ENCODE measurements at regions not wholly inside any gene's neighbourhood (a gene's known extent, or its start where the extent isn't known, plus 50 kb on each side); places are given as distances from the start of the nearest gene placed in this dataset.
"Not testable (repeated sequence)": the region's sequence is repeated elsewhere in the genome, so short reads cannot be mapped to it uniquely, and the experiment has no call there.

DNA sequence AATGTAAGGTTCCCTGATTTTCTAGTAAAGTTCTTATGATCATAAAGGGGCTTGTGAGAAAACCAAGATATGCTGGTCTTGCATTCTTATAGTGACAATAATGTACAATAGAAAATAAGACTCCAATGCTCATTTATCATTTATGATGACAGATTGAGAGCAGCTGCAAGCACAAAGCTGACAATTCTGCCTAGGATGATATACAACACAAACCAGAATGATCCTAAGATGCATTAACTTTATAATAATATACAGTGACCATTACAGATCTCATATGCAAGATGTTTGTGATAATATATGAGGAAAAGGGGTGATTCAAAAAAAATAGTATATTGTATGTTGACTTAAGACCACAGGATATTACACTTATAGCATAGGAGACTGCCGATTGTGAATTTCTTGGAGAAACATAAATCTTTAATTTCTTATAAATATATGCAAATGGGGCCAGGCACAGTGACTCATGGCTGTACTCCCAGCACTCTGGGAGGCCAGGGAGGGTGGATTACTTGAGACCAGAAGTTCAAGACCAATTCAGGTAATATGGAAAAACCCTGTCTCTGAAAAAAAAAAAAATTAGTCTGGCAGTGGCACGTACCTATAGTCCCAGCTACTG lies 387.0 kb downstream of the ZBBX start:
- no peak for DNase-seq (ENCODE audit: low spot score)

DNA sequence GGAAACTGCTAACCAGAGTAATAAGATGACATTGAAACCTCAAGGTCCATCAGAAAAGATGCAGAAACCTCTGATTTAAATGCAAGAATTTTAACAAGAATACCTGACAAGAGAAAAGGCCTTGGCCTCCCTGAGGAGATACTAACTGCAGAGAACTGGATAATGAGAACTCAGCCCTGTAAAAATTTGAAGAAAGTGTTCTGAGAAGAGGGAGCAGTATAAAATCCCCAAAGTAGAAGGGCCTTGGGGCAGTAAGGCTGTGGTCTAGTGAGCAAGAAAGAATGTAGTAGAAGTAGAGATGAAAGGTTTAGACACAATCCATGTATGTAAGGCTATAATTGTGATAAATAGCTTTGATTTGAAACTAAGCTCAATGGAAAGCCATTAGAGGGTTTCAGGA lies 394.1 kb downstream of the ZBBX start:
- DNase-seq (ENCODE audit: low spot score), result no peak

DNA sequence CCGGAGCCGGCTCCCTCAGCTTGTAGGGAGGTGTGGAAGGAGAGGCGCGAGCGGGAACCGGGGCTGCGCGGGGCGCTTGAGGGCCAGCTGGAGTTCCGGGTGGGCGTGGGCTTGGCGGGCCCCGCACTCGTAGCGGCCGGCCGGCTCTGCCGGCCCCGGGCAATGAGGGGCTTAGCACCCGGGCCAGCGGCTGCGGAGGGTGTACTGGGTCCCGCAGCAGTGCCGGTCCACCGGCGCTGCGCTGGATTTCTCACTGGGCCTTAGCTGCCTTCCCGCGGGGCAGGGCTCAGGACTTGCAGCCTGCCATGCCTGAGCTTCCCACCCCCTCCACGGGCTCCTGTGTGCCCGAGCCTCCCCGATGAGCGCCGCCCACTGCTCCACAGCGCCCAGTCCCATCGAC lies 404.3 kb downstream of the ZBBX start:
- DNase-seq (ENCODE audit: low spot score), result not testable (repeated sequence)

DNA sequence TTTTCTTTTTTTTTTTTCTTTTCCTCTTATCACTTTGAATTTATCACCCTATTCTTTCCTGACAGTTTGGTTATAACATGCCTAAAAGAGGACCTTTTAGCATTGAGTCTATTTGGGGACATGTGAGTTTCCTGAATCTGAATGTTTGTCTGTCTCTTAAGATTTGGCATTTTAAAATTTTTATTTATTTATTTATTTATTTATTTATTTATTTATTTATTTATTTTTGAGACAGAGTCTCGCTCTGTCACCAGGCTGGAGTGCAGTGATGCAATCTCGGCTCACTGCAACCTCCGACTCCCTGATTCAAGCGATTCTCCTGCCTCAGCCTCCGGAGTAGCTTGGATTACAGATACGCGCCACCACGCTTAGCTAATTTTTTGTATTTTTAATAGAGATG lies 412.4 kb downstream of the ZBBX start:
- DNase-seq (ENCODE audit: low spot score), result not testable (repeated sequence)

DNA sequence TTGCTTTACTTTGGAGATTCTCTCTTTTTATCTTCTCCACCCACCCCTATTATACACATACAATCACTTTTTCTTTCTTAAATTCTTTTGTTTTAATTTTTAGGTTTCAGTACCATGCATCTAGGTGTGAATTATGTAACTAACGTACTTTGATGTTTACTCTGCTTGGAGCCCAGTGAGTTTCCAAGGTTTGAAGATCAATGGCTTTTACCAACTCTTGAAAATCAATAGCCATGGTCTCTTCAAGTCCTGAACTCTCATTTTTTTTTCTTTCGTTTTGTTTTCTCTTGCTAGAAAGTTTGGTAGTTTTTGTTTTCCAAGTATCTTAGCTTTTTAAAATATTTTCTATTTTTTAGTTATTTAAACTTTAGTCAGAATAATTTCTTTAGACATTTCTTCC lies 417.2 kb downstream of the ZBBX start:
- DNase-seq (ENCODE audit: low spot score), result no peak

DNA sequence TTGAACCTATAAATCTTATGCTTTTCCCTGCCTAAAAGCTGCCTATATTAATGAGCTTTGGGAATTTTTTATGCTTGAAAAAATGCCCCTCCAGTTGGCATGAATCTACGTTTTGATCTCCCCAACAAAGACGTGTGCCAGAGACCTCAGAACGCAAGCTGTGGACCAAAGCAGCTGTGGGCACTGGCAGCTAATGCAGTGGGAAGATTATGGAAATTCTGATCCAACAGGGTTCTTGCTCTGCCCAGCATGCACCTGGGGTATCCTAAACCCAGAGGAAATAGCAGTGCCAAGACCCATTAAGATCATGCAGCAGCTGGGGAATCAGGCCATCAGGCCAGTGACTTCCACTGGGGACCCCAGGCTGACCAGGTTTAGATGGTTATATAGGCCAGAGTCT lies 423.0 kb downstream of the ZBBX start:
- DNase-seq (ENCODE audit: low spot score), result no peak

DNA sequence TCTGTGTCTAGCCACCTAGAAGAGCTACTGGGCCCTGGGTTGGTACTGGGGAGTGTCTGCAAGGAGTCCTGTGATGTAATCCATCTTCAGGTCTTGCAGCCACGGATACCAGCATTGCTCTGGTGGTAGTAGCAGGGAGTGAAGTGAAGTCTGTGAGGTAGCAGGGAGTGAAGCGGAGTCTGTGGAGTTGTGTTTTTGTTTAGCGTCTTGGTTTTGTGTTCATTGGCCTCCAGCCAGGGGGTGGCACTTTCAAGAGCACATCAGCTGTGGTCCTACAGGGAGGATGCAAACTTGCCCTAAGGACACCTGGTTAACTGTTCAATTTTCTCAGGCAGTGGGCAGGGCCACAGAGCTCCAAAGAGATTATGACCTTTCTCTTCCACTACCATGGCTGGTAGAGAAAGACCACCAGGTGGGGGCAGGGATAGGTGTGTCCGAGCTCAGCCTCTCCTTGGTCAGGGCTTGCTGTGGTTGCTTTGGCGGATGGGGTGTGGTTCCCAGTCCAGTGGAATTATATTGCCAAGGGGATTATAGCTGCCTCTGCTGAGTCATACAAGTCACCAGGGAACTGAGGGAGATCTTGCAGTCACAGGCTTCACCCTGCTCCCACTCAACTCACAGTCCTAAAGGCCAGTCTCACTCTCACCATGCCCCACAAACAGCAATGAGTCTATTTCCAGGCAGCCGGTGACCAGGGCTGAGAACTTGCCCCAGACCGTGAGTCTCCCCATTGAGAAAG lies 424.7 kb downstream of the ZBBX start:
- no peak for DNase-seq (ENCODE audit: low spot score)

DNA sequence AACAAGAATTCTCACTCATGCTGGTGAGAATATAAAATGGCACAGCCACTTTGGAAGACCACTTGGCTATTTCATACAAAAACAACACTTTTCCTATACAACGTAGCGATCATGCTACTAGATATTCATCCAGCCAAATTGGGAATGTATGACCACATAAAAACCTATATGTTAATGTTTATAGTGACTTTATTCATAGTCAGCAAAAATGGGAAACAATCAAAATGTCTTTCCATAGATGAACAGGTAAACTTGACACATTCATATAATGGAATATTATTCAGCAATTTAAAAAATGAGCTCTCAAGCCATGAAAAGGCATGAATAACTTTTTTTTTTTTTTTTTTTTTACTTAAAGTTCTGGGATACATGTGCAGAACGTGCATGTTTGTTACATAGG lies 445.2 kb downstream of the ZBBX start:
- no peak for DNase-seq (ENCODE audit: low spot score)

DNA sequence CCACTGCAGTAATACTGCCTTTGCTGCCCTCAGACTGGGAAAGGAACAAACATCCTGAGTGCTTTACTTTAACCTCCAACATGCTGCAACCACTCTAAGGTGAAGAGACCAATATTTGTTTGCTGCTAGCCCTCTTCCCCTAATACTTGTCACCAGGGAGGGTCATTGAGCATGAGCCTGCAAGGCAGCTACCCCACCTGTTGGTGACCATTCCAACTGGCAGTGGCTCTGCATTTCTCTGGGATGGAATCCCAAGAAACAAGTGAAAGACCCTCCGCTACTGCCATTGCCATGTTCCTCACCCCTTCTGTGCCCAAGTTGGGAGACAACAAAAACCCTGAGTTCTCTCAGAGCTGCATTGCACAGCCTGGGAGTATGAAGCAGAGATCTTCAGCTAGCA lies 462.7 kb downstream of the ZBBX start:
- no peak for DNase-seq (ENCODE audit: low spot score)

DNA sequence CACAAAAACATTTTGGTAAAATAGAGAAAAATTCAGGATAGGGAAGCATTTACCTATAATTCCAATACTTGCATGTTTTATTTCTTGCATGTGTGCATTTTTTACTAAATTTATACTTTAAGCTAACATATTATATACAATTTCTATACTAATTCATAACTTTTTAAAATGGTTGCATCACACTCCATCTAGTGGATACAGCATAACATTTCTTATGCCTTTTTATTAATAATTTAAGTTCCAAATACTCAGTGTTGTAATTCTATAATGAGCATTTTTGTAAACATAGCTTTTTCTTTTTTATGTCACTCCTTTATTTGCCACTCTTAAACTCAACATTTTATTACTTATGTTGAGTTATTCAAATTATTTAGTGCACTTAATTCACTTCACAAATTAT lies 477.7 kb downstream of the ZBBX start:
- peak; percentile 38 for DNase-seq (ENCODE audit: low spot score)

DNA sequence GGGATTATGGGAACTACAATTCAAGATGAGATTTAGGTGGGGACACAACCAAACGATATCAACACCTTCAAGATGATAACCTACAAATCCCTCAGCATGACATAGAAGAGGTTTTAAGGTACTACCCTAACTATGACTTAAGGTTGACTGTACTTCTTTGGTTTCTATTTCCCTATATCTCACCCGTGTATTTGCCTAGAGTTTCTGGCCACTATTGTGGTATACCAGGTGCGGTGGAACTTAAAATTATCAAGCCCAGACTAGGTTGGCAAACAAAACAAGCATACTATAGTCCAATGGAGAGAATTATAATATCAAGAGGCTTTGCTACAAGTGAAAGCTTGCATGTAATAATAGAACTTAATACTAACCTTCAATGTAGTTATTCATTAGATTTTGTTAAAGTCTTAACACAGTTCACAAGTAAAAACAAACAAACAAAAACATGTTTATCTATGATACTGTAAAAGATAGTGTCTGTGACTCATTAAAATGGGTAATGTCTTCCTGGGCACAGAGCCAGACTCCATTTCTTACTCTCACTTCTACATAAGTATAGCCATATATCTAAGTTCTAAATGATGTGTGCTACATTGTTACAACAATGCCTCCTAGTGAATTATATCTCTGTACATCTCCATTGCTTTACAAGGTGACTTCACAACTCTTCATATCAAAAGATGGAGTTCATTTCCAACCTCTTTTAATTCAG lies 479.1 kb downstream of the ZBBX start:
- DNase-seq (ENCODE audit: low spot score), result no peak

DNA sequence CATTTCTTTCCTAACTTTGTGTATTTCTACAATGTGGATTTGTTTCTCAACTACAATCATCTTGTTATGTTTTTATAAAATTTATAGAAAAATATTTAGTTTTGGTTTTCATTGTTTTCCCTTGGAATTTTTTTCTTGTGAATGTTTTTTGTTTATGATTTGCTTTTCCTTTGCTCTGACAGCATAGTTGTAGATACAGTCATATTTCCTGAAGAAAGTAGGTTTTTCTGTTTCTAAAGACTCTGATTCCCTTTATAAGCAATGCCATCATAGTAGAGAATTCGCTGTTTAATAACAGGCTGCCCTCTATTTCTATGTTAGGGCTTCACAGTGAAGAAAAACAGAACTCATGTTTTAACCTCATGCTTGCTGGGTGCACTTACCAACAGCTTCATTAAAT lies 482.3 kb downstream of the ZBBX start:
- no peak for DNase-seq (ENCODE audit: low spot score)

DNA sequence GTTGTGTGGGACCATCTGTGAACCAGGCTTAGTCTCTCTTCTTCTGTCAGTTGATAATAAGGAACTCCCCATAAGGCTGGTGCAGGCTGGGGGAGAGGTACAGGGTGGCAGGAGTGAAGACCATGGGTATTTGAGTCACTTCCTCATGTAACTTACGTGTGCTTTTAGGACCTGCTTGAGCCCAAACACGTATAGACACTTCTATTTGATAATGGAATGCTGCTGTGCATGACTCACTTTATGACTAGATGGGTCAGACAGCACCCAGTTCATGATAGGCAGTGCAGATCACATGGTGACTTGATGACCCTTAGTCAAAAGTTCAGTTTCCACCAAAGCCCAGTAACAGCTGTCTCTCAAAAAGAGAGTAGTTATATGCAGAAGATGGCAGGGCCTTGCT lies 490.9 kb downstream of the ZBBX start:
- DNase-seq (ENCODE audit: low spot score), result peak; percentile 30

DNA sequence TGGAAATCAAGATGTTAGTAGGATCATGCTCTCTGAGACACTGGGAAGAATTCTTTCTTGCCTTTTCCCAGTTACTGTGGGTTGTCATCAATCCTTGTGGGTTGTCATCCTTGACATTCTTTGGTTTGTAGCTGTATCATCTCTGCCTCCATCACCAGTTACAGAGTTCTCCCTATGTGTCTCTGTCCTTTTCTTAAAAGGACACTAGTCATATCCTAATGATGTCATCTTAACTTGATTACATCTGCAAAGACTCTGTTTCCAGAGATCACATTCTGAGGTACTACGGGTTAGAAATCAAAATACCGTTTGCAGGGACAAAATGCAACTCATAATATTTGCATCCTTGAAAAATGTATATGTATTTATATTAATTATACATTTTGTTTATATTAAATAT lies 500.4 kb downstream of the ZBBX start:
- DNase-seq (ENCODE audit: low spot score), result no peak

DNA sequence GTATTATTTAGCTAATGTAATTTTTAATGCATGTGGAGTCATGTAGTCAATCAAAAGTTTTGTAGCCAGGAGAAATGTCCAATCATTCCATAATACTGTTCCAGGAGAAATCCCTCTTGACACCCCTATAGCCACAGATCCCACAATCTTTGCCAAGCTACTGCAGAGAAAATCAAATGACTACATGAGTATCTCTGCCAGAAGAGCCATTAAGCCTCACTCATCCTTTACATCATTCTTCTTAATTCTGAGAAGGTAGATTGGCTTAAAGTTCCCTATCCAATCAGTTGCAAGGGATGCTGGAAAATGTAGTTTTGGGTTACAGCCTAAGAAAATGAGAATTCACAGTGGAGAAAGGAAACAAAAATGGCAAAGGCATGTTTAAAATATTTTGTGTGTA lies 502.1 kb downstream of the ZBBX start:
- no peak for DNase-seq (ENCODE audit: low spot score)

DNA sequence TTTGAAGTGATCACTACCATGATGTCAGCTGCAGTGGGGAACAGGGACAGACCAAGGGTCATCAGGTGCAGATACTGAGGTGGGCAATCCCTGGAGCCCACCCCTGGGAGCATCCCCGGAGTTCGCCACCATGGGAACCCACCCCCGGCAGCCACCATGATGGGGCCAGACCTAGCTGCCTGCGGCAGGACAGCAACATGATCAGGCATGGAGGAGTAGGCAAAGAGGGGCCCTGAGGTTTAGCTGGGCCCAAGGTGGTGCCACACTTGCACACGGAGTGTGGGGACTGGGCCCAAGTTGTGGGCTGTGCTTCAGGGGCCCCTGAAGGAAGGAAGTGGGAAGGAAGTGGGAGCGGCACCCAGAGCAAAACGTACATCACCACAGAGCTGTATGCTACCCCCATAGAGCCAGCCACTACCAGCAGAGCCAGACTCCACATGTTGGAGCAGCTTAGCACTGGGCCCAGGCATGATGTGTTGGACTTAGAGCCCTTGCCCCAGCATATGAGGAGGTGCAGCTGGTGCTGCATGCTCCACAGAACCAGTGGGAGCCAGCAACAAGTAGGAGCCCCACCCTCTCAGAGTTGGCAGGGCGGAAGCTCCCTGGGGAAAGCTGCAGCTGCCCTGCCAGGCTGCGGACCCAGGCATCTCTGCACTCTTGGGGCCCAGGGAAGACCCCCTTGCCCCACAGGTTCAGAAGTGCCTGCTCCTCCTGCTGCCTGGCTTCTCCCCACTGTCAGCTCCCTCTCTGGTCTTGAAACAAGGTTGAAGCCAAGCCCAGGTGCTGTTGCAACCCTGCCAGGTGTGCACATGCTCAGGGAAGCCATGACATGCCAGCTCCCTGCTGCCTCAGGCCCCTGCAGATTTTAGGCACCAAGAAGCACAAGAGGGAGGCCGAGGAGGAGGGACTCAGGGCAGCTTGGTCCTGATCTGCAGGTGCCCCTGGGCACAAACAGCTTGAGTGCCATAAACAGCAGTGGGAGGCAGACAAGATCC lies 515.3 kb downstream of the ZBBX start:
- no peak for DNase-seq (ENCODE audit: low spot score)

DNA sequence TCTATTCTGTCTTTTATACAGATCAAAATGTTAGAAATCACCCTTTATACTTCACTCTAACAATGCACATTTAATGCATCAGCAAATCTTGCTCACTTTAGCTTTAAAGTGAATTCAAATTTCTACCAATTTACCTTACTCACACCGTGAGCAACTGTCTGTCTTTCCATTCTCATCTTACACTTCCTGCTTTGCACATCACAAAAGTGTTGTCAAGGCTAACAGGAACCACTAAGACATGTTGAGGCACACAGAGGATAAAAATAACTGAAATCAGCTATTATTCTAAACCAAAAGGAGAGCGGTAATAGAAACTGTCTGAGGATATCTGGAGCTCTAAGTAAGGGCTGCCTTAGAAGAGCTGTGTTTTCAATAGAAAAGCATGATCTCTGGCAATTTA lies 519.9 kb downstream of the ZBBX start:
- no peak for DNase-seq (ENCODE audit: low spot score)

DNA sequence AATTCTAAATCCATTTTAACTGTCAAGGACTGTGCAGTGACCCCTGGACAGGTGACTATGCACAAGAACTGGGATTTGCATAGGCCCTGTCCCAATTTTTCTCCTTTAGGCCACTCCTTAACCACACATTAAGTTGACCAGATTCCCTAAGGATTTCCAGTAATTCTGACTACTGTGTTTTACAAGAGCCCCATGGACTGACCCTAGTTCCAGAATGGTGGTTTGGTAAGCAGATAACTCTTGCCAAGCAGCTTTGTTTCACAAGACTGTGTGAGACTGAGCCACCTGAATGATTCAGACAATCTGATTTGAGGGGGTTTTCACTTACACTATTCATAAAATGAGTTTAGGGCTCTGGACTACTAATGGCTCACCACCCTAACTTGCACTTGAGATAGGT lies 535.8 kb downstream of the ZBBX start:
- no peak for DNase-seq (ENCODE audit: low spot score)

DNA sequence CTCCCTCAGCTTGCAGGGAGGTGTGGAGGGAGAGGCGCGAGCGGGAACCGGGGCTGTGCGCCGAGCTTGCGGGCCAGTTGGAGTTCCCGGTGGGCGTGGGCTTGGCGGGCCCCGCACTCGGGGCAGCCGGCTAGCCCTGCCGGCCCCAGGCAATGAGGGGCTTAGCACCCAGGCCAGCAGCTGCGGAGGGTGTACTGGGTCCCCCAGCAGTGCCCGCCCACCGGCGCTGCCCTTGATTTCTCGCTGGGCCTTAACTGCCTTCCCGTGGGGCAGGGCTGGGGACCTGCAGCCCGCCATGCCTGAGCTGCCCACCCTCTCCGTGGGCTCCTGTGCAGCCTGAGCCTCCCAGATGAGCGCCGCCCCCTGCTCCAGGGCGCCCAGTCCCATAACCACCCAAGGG lies 537.3 kb downstream of the ZBBX start:
- DNase-seq (ENCODE audit: low spot score), result not testable (repeated sequence)

DNA sequence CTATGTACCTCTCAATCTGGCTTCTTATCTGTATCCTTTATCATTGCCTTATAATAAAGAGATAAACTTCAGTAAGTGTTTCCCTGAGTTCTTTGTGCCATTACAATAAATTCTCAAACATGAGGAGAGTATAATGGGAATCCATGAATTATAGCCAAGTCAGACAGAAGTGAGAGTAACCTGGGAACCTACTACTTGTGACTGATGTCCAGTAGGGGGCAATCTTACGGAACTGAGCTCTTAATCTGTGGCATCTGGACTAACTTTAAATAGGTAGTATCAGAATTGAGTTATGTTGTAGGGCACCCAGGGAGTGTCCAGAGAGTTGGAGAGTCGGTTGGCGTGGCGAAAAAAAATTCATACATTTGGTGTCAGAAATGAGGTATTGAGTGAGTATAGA lies 542.6 kb downstream of the ZBBX start:
- DNase-seq (ENCODE audit: low spot score), result no peak

DNA sequence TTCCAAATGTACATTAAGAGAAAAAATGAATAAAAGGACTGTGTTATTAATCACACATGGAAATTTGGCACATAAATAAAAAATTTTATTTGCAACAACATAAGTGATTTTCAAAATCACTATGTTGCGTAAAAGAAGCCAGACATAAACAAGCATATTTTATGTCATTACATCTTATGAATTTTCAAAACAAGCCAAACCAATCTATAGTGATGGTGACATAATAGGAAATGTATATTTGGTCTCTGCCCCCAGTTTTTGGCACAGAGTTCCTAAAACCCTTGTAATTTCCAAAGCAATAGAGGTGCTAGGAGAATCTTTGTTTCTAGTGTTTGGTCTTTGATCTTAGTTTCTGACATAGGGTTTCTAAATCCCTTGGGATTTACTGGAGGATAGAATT lies 543.3 kb downstream of the ZBBX start:
- DNase-seq (ENCODE audit: low spot score), result no peak

DNA sequence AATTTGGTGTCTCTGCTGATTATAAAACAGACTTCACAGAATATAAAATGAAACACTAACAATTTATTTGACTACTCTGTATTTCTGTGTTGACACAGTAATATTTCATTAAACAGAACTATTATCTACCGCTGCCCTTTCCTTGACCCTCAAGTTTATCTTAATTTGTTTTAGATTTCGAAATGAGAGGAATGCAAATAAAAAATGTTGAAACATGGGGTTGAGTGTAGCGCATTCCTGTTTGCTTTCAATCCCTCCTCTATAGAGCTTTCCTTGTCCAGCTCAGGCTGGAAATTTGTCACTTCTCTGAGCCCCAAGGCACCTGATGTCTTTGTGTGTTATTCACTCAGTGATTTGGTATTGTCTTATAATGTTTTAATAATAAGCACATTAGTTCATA lies 550.2 kb downstream of the ZBBX start:
- no peak for DNase-seq (ENCODE audit: low spot score)
